Prostate gland (tissue), 2 donors: ENCODE measurements at regions not wholly inside any gene's neighbourhood (a gene's known extent, or its start where the extent isn't known, plus 50 kb on each side); places are given as distances from the start of the nearest gene placed in this dataset.

ENCODE experiments used
- CTCF ChIP-seq, 4 experiments: fragments of 200-600 bp in 2 of 4; fragments of 450-650 bp in 2 of 4; sonication (generic) in 2 of 4; IDR thresholded peaks; 1 replicate in 3 of 4; 2 replicates in 1 of 4; pipeline ENCODE4 v1.5.1; 2016 to 2019; ENCODE audit warnings: antibody characterized with exemption in 4 of 4, mild to moderate bottlenecking in 2 of 4, moderate library complexity in 2 of 4
- POLR2A ChIP-seq: fragments of 450-650 bp; IDR thresholded peaks from one replicate; pipeline ENCODE4 v1.6.1; 2016; ENCODE audit warnings: antibody characterized with exemption, mild to moderate bottlenecking
- POLR2AphosphoS5 ChIP-seq: sonication (generic); formaldehyde crosslinking; IDR thresholded peaks from one replicate; pipeline ENCODE4 v1.6.1; 2017; ENCODE audit warnings: antibody characterized with exemption

DNA sequence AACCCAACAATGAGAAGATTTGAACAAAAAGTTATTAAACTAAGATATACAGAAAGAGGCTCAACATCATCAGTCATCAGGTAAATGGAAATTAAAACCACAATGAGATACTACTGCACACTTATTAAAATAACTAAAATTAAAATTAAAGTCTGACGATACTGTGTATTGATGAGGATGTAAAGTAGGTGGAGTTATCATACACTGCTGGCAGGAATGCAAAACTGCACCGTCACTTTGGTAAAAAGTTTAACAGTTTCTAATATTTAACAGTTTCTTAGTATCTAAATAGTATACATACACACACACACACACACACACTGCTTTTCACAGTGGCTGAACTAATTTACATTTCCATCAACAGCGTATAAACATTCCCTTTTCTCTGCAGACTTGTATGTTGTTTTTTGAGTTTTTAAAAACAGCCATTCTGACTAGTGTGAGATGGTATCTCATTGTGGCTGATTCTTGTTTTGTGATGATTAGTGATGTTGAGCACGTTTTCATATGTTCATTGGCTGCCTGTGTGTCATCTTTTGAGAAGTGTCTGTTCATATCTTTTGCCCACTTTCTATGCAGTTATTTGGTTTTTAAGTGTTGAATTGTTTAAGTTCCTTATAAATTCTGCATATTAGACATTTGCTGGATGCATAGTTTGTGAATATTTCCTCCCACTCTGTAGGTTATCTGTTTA, 726.9 kb upstream of the CHAC2 start:
- TF ChIP-seq CTCF (IDR thresholded peaks at IDR 0.05) (no peak), POLR2A (no peak), POLR2AphosphoS5 (no peak)
